ENCODE measurements at regions not wholly inside any gene's neighbourhood (a gene's known extent, or its start where the extent isn't known, plus 50 kb on each side); places are given as distances from the start of the nearest gene placed in this dataset.

DNA sequence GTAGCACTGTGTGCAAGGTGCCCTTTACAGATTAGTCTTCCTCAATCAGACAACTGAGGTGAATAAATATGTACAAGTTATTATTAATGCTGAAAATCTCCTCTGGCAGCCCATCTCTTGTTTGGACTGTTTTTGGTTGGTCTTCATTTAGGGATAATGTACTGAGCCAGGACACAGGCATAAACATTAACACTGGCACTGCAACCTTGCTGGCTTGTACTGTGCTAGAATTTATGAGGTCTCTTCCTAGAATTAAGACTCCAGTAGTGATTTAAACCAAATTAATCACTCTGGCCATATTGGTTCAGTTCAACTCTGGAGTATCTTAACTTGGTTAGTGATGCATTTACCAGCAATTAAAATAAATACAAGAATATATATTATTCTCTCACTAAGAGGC lies 244.7 kb upstream of the GK2 start:
- H3K4me2 ChIP-seq (ENCODE audit: insufficient read depth, low read length), result peak overlapping the region; percentile 64
- no peaks in the 10 kb centered on the region for H3K79me2 ChIP-seq (ENCODE audit: control insufficient read depth, insufficient read depth, low read length)
- dilution Hi-C loops (cut with MboI; ENCODE audit: extremely low pct_ligation_motif_present, low sequenced_read_pairs) (no loop called here), intact Hi-C loops (cut with micrococcal nuclease) (loop anchor here (1.0 to 5.0 kb wide), 4 partner anchors 550 to 1790 kb away; partner anchors contain the start of gene MRPL1)
- BruUV-seq (replicated peaks), result TSS peak; percentile 32
- TF ChIP-seq GATA2 (IDR thresholded peaks at IDR 0.05; ENCODE audit: insufficient read depth, insufficient read length, low read depth, low read length) (no peak), JUN (IDR thresholded peaks at IDR 0.05; ENCODE audit: borderline replicate concordance, insufficient read depth, insufficient read length, low read depth) (no peak), POLR2AphosphoS5 (IDR thresholded peaks at IDR 0.05; ENCODE audit: insufficient read depth, low read depth, low read length) (no peak), MYC (IDR thresholded peaks at IDR 0.05; ENCODE audit: low read depth, low read length) (no peak), MAX (IDR thresholded peaks at IDR 0.05; ENCODE audit: insufficient read depth, insufficient read length) (no peak)
- TF ChIP-seq, protein P1, sequence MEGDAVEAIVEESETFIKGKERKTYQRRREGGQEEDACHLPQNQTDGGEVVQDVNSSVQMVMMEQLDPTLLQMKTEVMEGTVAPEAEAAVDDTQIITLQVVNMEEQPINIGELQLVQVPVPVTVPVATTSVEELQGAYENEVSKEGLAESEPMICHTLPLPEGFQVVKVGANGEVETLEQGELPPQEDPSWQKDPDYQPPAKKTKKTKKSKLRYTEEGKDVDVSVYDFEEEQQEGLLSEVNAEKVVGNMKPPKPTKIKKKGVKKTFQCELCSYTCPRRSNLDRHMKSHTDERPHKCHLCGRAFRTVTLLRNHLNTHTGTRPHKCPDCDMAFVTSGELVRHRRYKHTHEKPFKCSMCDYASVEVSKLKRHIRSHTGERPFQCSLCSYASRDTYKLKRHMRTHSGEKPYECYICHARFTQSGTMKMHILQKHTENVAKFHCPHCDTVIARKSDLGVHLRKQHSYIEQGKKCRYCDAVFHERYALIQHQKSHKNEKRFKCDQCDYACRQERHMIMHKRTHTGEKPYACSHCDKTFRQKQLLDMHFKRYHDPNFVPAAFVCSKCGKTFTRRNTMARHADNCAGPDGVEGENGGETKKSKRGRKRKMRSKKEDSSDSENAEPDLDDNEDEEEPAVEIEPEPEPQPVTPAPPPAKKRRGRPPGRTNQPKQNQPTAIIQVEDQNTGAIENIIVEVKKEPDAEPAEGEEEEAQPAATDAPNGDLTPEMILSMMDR (IDR thresholded peaks at IDR 0.05; ENCODE audit: extremely low read depth in 1 of 2, insufficient read depth in 1 of 2, low read depth in 1 of 2, low read length in 2 of 2), result no peak
- ChIA-PET POLR2A (no interaction called here), CTCF (no interaction called here)
- FAIRE-seq (no peak), DNase-seq (ENCODE audit: low read depth, low spot score) (no peak)
- no peaks in the 10 kb centered on the region for H3K9me1 ChIP-seq (replicated peaks; ENCODE audit: control insufficient read depth, extremely low read depth, insufficient read depth, low read length)
- peak overlapping the region in 1 of 3 experiments; percentile 28 for H3K4me3 ChIP-seq (replicated peaks in 1 of 3; ENCODE audit: insufficient read depth in 1 of 3, low read depth in 1 of 3, low read length in 3 of 3)
- H3K9me3 ChIP-seq (replicated peaks; ENCODE audit: control insufficient read depth, insufficient read depth, low read length), result no peaks in the 10 kb centered on the region
- peak overlapping the region; percentile 62 for H2AFZ ChIP-seq (ENCODE audit: low read depth, low read length)
- no peaks in the 10 kb centered on the region for H3K27me3 ChIP-seq (ENCODE audit: control insufficient read depth in 2 of 2, insufficient read depth in 2 of 2, low read length in 2 of 2)
- no peaks in the 10 kb centered on the region for H4K20me1 ChIP-seq (replicated peaks; ENCODE audit: control insufficient read depth, extremely low read depth, insufficient read depth, low read length)
- peaks cover 29% of the 10 kb centered on the region for H3K4me1 ChIP-seq (ENCODE audit: control insufficient read depth, extremely low read depth, insufficient read depth, low read length)
- H3K27ac ChIP-seq (ENCODE audit: insufficient read depth, low read depth, low read length), result peak overlapping the region; percentile 87
- H3K9ac ChIP-seq (replicated peaks; ENCODE audit: extremely low read depth, insufficient read depth, low read length), result peak overlapping the region; percentile 57
- H3K36me3 ChIP-seq (ENCODE audit: control insufficient read depth in 2 of 2, extremely low read depth in 1 of 2, insufficient read depth in 2 of 2, low read length in 2 of 2), result no peaks in the 10 kb centered on the region
